Body of pancreas (tissue), 4 donors: ENCODE measurements at regions not wholly inside any gene's neighbourhood (a gene's known extent, or its start where the extent isn't known, plus 50 kb on each side); places are given as distances from the start of the nearest gene placed in this dataset.

Experiments used
- ATAC-seq: fragments of 150-250 bp; one replicate; pipeline ENCODE4 v1.9.1; 2016
- DNase-seq, 4 donors: peaks; one replicate each; pipeline ENCODE4 v3.0.0-alpha.2; 2019
- H3K27ac ChIP-seq, 4 donors: fragments of 200-600 bp; sonication (generic); 1 replicate in 3 of 4; 2 replicates in 1 of 4; pipeline versions ENCODE4 v1.5.1 to v1.6.1; 2016 to 2019; ENCODE audit warnings: mild to moderate bottlenecking in 1 of 4, mixed read lengths in 1 of 4, moderate library complexity in 1 of 4
- H3K27me3 ChIP-seq, 2 donors: fragments of 200-600 bp; sonication (generic); one replicate each; pipeline ENCODE4 v1.6.0; 2016; ENCODE audit warnings: mild to moderate bottlenecking in 1 of 2
- H3K36me3 ChIP-seq, 2 donors: fragments of 200-600 bp; sonication (generic); replicated peaks in 1 of 2; 2 replicates each; pipeline ENCODE4 v1.5.1; 2016; ENCODE audit warnings: low read depth in 2 of 2; ENCODE audit not compliant: insufficient read depth in 1 of 2
- H3K4me1 ChIP-seq: fragments of 200-600 bp; sonication (generic); one replicate; pipeline ENCODE4 v1.6.0; 2016
- H3K4me3 ChIP-seq, 2 donors: fragments of 200-600 bp; sonication (generic); 1 replicate in 1 of 2; 2 replicates in 1 of 2; pipeline ENCODE4 v1.5.1; 2016 to 2019
- H3K9me3 ChIP-seq, 3 donors: fragments of 200-600 bp; sonication (generic); 1 replicate in 2 of 3; 2 replicates in 1 of 3; pipeline ENCODE4 v1.5.1; 2016
- CTCF ChIP-seq, 7 experiments: fragments of 450-650 bp in 4 of 7; fragments of 200-600 bp in 3 of 7; sonication (generic) in 3 of 7; IDR thresholded peaks; one replicate each; pipeline ENCODE4 v1.5.1; 2016 to 2019; ENCODE audit warnings: antibody characterized with exemption in 7 of 7
- POLR2A ChIP-seq, 3 donors: fragments of 450-650 bp; IDR thresholded peaks; one replicate each; pipeline ENCODE4 v1.6.1; 2016; ENCODE audit warnings: antibody characterized with exemption in 3 of 3, mild to moderate bottlenecking in 2 of 3
- WGBS, 2 donors: methylation state at CpG; one replicate each; pipeline ENCODE4 v1.1.5; 2017; 5-methylcytosine and 5-hydroxymethylcytosine counted together
- intact Hi-C: fragments of 100-400 bp; cut with DNase I; formaldehyde crosslinking; loops from one replicate; pipeline ENCODE4 v1.15.1; 2023

GRCh38 chr16:62933929-62934328 lies 897.7 kb upstream of the CDH8 start:
- intact Hi-C loops = no loop called here
- DNase-seq (no peak), ATAC-seq (no peak)
- TF ChIP-seq CTCF (IDR thresholded peaks at IDR 0.05) (no peak), POLR2A (IDR thresholded peaks at IDR 0.05) (no peak)
- no peaks in the 10 kb centered on the region for H3K36me3 ChIP-seq
- H3K27ac ChIP-seq = no peak overlapping the region
- no peaks in the 10 kb centered on the region for H3K9me3 ChIP-seq
- WGBS, 2 donors = 11 to 16% methylated on average over 4 of the region's 4 CpGs
- no peaks in the 10 kb centered on the region for H3K4me1 ChIP-seq
- no peak overlapping the region for H3K4me3 ChIP-seq
- no peaks in the 10 kb centered on the region for H3K27me3 ChIP-seq

GRCh38 chr16:62929593-62929992 lies 893.4 kb upstream of the CDH8 start:
- no peak for DNase-seq
- ATAC-seq = no peak
- no peaks in the 10 kb centered on the region for H3K27me3 ChIP-seq
- H3K36me3 ChIP-seq = no peaks in the 10 kb centered on the region
- no peak for TF ChIP-seq CTCF (IDR thresholded peaks at IDR 0.05)
- no peak for TF ChIP-seq POLR2A (IDR thresholded peaks at IDR 0.05)
- WGBS, 2 donors = 46 to 79% methylated on average over 3 of the region's 3 CpGs
- H3K27ac ChIP-seq = no peak overlapping the region
- H3K9me3 ChIP-seq = no peaks in the 10 kb centered on the region
- H3K4me3 ChIP-seq = no peak overlapping the region
- H3K4me1 ChIP-seq = no peaks in the 10 kb centered on the region
- intact Hi-C loops = no loop called here

- Histone ChIP-seq H3K9me3 (no peaks in the 10 kb centered on the region), H3K36me3 (no peaks in the 10 kb centered on the region), H3K4me3 (no peak overlapping the region), H3K27ac (no peak overlapping the region), H3K4me1 (no peaks in the 10 kb centered on the region), H3K27me3 (no peaks in the 10 kb centered on the region)
- intact Hi-C loops = no loop called here
- TF ChIP-seq POLR2A (IDR thresholded peaks at IDR 0.05) (no peak), CTCF (IDR thresholded peaks at IDR 0.05) (no peak)
- DNase-seq (no peak), ATAC-seq (no peak)
- 19 to 29% methylated on average over 2 of the region's 2 CpGs for WGBS, 2 donors
These were observed 890.9 kb upstream of the CDH8 start for GRCh38 chr16:62927122-62927521.

- Histone ChIP-seq H3K36me3 (no peaks in the 10 kb centered on the region), H3K4me1 (no peaks in the 10 kb centered on the region), H3K4me3 (no peak overlapping the region), H3K27me3 (no peaks in the 10 kb centered on the region), H3K27ac (no peak overlapping the region), H3K9me3 (no peaks in the 10 kb centered on the region)
- intact Hi-C loops = no loop called here
- WGBS, 2 donors = 62 to 65% methylated on average over 5 of the region's 5 CpGs
- ATAC-seq (no peak), DNase-seq (no peak)
- TF ChIP-seq POLR2A (IDR thresholded peaks at IDR 0.05) = no peak
- TF ChIP-seq CTCF (IDR thresholded peaks at IDR 0.05) = no peak
These were observed 890.0 kb upstream of the CDH8 start for GRCh38 chr16:62926121-62926801.

GRCh38 chr16:62921904-62922303 lies 885.7 kb upstream of the CDH8 start:
- H3K4me3 ChIP-seq = no peak overlapping the region
- H3K4me1 ChIP-seq = no peaks in the 10 kb centered on the region
- ATAC-seq (no peak), DNase-seq (no peak)
- TF ChIP-seq POLR2A (IDR thresholded peaks at IDR 0.05) (no peak), CTCF (IDR thresholded peaks at IDR 0.05) (no peak)
- intact Hi-C loops = no loop called here
- H3K9me3 ChIP-seq = no peaks in the 10 kb centered on the region
- 55 to 59% methylated on average over 2 of the region's 2 CpGs for WGBS, 2 donors
- no peaks in the 10 kb centered on the region for H3K36me3 ChIP-seq
- H3K27me3 ChIP-seq = no peaks in the 10 kb centered on the region
- H3K27ac ChIP-seq = no peak overlapping the region
